HG03521 (cell line): ENCODE measurements at regions not wholly inside any gene's neighbourhood (a gene's known extent, or its start where the extent isn't known, plus 50 kb on each side); places are given as distances from the start of the nearest gene placed in this dataset.
"Not testable (repeated sequence)": the region's sequence is repeated elsewhere in the genome, so short reads cannot be mapped to it uniquely, and the experiment has no call there.

ENCODE experiments used
- ATAC-seq: cut with Tn5 transposase; IDR thresholded peaks from one replicate; pipeline ENCODE4 v1.9.1; 2021; ENCODE audit warnings: mild to moderate bottlenecking, moderate library complexity; ENCODE audit not compliant: unreplicated experiment

DNA sequence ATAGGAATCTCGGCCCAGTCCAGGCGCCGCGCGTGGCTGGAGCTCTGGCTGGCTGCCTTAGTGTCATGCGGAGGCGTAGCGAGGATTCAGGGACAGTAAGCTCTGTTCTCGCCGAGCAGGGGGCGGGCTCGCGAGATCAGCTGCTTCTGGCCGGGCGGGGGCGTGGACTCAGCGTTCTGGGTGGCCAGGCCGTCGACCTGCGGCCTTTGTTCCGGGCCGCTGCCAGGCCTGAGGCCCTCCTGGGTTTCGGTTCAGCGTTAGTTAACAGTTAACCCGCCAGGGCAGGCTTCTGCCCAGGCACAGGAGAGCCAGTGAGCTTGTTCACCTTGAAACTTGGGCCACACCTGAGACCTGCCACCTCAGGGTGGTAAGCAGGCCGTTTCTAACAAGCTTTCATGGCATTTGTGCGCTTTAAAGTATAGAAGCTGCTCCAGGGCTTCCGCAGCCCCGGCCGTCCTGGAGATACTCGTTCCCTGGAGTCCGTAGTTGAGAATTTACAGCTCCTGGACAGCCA is 332.2 kb upstream of the SGCG start:
- no peak for ATAC-seq

DNA sequence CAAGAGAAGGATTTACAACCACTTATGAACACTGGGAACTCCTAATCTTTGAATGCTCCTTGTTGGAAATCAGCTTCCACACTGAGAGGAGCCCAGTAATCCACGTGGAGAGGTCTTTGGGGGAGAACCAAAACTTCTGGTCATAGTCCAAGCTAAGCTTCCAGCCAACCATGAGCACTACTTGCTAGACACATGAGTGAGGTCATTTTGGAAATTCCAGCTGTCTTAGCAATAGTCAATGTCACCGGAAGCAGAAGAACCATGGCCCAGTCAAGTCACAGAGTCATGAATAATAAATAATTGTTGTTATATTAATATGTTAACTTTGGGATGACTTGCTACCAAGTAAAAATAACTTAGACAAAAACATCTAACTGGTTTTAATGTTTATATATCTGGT is 324.9 kb upstream of the SGCG start:
- no peak for ATAC-seq

DNA sequence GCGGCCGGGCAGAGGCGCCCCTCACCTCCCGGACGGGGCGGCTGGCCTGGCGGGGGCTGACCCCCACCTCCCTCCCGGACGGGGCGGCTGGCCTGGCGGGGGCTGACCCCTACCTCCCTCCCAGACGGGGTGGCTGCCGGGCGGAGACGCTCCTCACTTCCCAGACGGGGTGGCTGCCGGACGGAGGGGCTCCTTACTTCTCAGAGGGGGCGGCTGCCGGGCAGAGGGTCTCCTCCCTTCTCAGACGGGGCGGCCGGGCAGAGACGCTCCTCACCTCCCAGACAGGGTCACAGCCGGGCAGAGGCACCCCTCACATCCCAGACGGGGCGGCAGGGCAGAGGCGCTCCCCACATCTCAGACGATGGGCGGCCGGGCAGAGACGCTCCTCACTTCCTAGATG is 321.8 kb upstream of the SGCG start:
- ATAC-seq = not testable (repeated sequence)

DNA sequence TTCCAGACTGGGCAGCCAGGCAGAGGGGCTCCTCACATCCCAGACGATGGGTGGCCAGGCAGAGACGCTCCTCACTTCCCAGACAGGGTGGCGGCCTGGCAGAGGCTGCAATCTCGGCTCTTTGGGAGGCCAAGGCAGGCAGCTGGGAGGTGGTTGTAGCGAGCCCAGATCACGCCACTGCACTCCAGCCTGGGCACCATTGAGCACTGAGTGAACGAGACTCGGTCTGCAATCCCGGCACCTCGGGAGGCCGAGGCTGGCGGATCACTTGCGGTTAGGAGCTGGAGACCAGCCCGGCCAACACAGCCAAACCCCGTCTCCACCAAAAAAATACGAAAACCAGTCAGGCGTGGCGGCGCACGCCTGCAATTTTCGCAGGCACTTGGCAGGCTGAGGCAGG is 321.4 kb upstream of the SGCG start:
- not testable (repeated sequence) for ATAC-seq

DNA sequence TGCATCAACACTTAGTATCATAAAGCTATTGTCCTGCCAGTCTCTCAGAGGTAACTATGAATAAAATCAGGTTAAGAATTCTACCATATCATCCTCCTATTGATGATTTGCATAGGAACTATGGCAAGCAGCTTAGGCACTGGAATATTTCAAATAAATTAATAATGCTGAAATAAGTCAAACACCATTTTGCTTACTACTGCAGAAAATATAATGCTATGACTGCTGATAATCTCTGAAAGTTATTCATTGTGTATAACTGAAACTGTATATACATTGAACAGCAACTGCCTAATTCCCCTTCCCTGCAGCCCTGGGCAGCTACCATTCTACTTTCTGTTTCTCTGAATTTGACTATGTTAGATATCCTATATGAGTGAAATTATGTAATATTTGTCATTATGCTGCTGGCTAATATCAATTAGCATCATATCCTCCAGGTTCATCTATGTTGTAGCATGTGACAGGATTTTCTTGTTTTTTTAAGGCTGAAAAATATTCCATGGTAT is 318.8 kb upstream of the SGCG start:
- no peak for ATAC-seq

DNA sequence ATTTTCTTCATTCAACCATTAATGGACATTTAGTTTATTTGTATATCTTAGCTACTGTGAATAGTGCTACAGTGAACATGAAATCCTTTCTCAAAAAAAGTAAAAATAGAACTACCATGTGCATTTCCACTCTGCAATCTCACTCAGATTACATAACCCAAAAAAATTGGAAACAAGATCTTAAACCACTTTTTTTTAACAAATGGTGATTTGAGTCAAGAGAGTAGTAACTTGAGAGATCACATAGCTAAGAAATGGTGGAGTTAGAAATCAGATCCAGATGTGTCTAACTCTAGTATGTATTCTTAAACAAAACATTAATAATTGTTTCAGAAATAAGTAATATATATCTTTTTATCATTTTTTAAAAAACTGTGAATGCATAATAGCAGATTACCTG is 318.3 kb upstream of the SGCG start:
- ATAC-seq = no peak

DNA sequence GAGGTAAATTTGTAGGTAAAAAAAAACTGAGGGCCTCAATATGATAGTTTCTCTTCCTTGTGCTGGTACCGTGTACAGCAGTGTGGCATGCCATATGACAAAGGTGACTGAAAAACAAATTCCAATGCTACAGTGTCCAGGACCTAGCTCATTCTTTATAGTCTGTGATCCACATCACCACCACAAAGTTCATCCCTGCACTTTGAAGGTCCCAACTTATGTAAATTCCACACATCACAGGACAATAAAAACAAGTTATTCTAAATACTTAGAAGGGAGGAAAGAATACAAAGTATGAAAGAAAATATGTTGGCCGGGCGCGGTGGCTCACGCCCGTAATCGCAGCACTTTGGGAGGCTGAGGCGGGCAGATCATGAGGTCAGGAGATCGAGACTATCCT is 314.6 kb upstream of the SGCG start:
- no peak for ATAC-seq

DNA sequence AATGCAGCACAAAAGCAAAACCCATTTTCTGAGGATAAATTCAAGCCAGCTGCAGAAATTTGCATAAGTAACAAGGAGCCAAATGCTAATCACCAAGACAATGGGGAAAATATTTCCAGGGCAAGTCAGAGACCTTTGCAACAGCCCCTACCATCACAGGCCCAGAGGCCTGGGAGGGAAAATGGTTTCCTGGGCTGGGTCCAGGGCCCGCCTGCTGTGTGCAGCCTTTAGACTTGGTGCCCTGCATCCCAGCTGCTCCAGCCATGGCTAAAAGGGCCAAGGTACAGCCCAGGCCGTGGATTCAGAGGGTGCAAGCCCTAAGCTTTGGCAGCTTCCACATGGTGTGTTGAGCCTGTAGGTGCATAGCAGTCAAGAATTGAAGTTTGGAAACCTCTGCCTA is 309.5 kb upstream of the SGCG start:
- no peak for ATAC-seq

DNA sequence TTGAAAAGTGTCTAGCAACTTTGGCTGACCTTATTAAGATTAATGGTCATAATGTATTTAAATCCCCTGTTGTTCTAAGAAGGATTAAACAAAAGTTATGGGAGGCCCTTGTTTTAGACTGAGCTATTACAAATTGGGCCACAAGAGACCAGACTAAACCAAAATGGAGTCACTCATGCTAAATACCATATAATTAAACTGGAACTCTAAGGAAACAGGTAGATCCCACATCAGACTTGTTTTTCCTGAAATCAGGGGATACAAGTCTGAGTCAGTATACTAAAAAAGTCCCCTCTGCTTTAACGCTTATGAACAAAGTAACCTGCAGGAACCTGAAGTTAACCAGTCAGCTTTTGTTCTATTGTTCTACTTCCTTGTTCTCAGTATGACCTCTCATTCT is 305.9 kb upstream of the SGCG start:
- no peak for ATAC-seq

DNA sequence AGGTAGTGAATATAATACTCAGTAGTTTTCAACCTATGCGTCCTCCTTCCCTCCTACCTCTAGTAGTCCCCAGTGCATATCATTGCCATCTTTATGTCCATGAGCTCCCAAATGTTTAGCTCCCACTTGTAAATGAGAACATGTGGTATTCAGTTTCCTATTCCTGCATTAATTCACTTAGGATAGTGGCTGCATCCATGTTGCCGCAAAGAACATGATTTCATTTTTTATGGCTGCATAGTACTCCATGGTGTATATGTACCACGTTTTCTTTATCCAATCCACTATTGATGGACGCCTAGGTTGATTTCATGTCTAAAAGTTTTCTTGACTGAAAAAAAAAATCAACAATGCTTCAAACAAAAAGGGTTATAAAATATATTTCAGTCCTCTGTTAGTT is 303.4 kb upstream of the SGCG start:
- no peak for ATAC-seq

DNA sequence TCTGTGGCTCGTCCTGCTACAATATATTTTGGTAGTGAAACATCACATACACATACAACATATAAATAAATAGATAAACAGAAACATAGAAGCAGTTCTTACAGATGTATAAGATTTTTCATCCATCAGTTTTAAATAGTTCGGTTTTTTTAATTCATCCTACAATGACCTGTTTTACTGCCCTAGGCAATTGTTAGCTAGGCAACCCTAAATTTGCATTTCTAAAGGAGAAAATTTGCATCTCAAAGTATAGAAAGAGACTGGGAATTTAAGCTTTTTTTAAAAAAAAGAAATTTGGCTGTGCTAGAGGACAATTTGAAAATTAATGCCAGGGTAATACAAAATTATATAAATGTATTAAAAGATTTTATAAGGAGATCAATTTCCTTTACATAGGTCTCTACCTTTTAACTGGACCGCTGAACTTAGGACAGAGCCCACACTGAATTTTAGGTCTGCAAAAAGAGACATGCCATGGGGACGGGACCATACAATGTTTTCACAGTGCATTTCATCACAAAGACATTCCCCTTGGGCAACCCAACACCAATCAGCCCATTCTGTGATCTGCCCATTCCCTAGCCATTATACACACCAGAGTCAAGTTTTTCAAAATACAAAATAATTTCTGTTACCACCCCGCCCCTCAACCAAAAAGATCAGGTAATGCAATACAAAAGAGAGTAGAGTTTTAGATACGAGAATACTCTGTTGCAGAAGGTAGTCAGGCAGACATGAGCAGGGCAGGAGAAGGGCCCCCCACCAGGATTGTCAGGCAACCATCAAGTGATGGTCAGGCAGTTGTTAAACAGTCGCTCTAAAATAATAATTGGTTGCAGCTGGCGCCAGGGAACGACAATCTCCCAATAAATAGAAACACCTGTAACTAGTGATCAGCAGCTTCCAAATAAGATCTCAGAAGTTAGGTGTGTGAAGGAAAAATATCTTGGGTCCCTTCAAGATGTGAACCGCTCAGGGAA is 299.7 kb upstream of the SGCG start:
- ATAC-seq = no peak

DNA sequence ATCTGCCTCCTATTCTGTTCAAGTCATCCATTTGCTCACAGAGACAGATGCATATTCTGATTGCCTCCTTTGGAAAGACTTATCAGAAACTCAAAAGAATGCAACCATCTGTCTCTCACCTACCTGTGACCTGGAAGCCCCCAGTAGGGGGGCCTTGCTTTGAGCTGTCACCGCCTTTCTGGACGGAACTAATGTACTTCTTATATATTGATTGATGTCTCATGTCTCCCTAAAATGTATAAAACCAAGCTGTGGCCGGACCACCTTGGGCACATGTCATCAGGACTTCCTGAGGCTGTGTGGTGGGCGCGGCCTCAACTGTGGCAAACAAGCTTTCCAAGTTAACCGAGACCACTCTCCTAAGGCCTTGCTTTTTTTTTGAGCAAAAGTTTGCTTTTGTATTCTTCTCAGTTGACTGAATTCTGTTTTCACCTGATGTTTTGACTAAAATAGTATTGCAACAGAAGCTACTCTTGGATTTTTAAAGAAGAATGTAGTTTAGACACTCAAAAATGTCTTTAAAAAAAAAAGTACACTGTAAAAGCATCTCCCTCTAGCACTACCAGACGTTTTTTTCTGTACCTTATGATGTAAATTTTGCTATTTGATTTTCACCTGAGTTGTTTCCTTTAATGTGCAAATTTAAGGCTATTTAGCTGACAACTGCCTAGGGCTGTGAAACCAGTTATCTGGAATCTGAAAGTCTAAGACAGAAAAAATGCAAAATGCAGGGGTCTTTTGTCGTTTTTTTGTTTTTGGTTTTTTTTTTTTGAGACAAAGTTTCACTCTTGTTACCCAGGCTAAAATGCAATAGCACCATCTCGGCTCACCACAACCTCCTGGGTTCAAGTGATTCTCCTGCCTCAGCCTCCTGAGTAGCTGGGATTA is 298.8 kb upstream of the SGCG start:
- ATAC-seq = not testable (repeated sequence)

DNA sequence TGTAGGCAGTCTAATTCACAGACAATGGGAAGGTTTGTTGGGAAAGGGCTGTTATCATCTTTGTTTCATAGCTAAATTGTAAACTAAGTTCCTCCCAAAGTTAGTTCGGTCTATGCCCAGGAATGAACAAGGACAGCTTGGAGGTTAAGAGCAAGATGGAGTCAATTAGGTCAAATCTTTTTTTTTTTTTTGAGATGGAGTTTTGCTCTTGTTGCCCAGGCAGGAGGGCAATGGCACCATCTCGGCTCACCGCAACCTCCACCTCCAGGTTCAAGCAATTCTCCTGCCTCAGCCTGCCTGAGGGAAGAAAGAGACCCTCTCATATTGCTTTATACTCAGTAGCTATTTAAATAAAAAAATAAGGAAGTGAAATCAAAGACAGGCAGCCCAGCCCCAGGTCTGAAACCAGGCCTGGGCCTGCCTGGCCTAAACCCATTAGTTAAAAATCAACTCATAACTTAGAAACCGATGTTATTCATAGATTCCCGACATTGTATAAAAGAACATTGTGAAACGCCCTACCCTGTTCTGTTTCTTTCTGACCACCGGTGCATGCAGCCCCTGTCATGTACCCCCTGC is 297.4 kb upstream of the SGCG start:
- no peak for ATAC-seq

DNA sequence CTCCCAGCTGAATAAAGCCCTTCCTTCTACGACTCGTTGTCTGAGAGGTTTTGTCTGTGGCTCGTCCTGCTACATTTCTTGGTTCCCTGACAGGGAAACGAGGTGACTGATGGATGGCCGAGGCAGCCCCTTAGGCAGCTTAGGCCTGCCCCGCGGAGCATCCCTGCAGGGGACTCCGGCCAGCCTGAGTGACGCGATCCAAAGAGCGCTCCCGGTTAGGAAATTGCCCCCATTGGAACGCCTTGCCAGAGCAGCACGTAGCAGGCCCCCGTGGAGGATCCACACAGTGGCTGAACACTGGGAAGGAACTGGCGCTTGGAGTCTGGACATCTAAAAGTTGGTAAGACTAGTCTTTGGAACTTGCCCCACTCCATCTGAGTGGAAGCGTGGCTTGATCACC is 296.8 kb upstream of the SGCG start:
- no peak for ATAC-seq

DNA sequence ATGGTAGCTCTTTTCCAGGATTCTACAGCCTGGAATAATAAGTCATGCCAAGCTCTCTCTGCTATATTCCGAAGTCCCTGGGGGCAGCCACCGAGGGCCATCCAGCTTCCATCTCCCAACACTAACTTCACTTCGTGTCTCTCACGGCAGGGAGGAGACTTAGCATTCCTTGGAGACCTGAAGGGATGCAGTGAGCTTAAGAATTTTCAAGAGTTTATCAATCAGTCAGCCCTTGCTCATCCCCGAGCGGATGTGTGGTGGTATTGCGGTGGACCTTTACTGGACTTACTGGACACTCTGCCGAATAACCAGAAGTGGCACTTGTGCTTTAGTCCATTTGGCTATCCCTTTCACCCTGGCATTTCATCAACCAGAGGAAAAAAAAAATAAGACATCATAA is 294.7 kb upstream of the SGCG start:
- ATAC-seq = not testable (repeated sequence)

DNA sequence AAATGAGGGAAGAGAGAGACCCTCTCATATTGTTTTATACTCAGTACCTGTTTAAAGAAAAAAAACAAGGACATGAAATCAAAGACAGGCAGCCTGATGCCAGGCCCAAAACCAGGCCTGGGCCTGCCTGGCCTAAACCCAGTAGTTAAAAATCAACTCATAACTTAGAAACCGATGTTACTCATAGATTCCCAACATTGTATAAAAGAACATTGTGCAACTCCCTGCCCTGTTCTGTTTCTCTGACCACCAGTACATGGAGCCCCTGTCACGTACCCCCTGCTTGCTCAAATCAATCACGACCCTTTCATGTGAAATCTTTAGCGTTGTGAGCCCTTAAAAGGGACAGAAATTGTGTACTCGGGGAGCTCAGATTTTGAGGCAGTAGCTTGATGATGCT is 291.4 kb upstream of the SGCG start:
- not testable (repeated sequence) for ATAC-seq

DNA sequence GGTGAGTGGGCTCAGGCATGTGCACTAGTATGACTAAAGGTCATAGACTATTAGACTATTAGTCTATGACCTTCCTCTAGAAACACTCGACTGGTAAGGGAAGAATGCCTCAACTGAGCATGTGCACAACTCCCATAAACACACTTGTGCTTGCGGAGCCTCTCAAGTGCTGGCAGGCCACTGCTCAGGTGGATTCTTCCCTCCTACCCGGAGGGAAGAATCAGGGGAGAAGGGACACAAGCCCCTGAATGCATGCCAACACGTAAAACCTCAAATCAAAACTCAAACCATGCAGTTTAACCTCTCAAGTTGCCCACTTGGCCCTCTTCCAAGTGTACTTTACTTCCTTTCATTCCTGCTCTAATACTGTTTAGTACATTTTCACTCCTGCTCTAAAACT is 287.6 kb upstream of the SGCG start:
- no peak for ATAC-seq

DNA sequence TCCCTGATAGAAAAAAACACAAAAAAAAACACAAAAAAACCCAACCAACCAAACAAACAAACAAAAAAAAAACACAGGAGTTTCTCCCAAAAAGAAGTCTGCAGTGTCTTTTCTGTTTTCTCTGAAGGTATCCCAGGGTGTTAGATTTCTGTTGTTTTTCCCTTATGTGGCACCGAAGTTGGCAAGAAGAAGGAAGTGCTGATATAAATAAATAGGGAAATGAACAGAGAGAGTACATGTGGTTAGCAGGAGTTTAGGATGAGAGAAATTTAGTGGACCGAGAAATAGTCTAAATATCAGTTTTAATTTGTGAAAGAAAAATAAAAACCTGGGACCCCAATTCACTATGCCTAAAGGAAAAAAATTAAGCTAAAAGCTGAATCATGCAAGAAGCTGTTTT is 287.0 kb upstream of the SGCG start:
- ATAC-seq = no peak

DNA sequence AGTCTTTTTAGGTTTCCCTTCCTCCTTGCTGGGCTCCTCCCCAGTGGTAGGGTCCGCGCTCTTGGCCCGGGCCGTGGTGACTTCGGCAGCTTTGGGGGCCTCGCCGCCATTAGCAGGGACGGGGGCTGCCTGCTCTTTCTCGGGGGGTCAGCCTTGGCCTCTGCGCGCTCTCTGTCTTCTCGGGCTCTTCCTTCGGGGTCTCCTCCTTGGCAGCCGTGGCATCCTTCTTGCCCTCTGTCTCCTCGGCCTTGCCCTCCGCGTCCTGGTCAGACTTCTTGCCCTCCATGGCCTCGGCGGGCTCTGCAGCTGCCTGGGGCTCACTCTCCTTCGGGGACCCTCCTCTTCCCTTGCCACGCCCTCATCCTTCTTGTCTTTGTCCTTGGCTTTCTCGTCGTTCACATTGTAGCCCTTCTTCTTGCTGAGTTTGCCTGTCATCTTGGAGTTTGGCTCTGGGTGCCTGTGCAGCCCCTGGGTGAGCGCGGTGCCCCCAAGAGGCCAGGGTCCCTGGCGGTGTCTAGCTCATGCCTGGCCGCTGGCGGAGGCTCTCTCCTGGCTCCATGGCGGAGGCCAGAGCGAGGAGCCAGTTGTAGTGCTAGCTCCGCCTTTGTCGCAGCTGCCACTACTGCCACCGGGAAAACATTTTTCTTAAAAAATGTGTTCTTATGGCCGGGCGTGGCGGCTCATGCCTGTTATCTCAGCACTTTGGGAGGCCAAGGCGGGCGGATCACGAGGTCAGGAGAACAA is 283.0 kb upstream of the SGCG start:
- ATAC-seq = no peak

DNA sequence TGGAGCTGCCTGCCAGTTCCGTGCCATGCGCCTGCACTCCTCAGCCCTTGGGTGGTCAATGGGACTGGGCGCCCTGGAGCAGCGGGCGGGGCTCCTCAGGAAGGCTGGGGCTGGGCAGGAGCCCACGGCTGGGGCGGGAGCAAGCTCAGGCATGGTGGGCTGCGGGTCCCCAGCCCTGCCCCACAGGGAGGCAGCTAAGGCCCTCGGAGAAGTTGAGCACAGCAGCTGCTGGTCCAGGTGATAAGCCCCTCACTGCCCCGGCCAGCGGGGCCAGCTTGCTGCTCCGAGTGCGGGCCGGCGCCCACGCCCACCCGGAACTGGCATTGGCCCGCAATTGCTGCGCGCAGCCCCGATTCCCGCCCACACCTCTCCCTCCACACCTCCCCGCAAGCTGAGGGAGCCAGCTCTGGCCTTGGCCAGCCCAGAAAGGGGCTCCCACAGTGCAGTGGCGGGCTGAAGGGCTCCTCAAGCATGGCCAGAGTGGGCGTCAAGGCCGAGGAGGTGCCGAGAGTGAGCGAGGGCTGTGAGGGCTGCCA is 280.3 kb upstream of the SGCG start:
- not testable (repeated sequence) for ATAC-seq
